GM12878 (cell line): ENCODE measurements at regions not wholly inside any gene's neighbourhood (a gene's known extent, or its start where the extent isn't known, plus 50 kb on each side); places are given as distances from the start of the nearest gene placed in this dataset.

Experiments
- ATAC-seq: fragments of 200-7000 bp; cut with Tn5 transposase; 3 replicates; pipeline ENCODE4 v1.9.1; 2020; ENCODE audit warnings: mild to moderate bottlenecking, moderate library complexity
- BruUV-seq: library from RNA; stranded (reverse); fragments of 400-500 nt; replicated peaks from 2 replicates; lab custom pipeline; 2021; lab: Mats Ljungman, UMichigan
- CTCF ChIA-PET: fragments of 300-600 bp; sonication (Branson Sonifier 250); formaldehyde crosslinking; extraction: SDS; loops from one replicate; lab custom pipeline; 2021; ENCODE audit warnings: inconsistent platforms; lab: Yijun Ruan, JAX
- POLR2A ChIA-PET: fragments of 350-600 bp; formaldehyde crosslinking; extraction: SDS; loops from one replicate; lab custom pipeline; 2021; ENCODE audit warnings: inconsistent platforms; lab: Charles Lee
- RAD21 ChIA-PET: fragments of 300-600 bp; sonication (Branson Sonifier 250); formaldehyde crosslinking; loops from one replicate; lab custom pipeline; 2023; ENCODE audit warnings: antibody characterized with exemption; ENCODE audit not compliant: unreplicated experiment; lab: Charles Lee
- SMC1A ChIA-PET: fragments of 300-600 bp; sonication (Branson Sonifier 250); formaldehyde crosslinking; loops from one replicate; lab custom pipeline; 2023; ENCODE audit not compliant: unreplicated experiment, uncharacterized antibody; lab: Charles Lee
- DNase-seq: peaks from one replicate; pipeline ENCODE4 v3.0.0-alpha.2; 2011; ENCODE audit warnings: low read depth, low spot score
- FAIRE-seq: peaks from 3 replicates; lab custom pipeline; 2011; peaks lifted over from hg19 to GRCh38; lab: Jason Lieb, UNC
- H2AFZ ChIP-seq: 2 replicates; pipeline ENCODE4 v1.6.0; 2011; ENCODE audit warnings: low read depth, low read length, control low read depth; ENCODE audit not compliant: control insufficient read depth
- H3K27ac ChIP-seq: 2 replicates; pipeline ENCODE4 v1.5.1; 2011; ENCODE audit warnings: control low read depth; ENCODE audit not compliant: control insufficient read depth, insufficient read depth
- H3K27me3 ChIP-seq, 2 experiments: replicated peaks in 1 of 2; 2 replicates each; pipeline versions ENCODE4 v1.6.0 to v1.6.1; 2011; ENCODE audit warnings: low read length in 1 of 2; ENCODE audit not compliant: control insufficient read depth in 2 of 2, insufficient read depth in 2 of 2
- H3K36me3 ChIP-seq, 2 experiments: 2 replicates each; pipeline ENCODE4 v1.5.1; 2011; ENCODE audit warnings: low read length in 1 of 2; ENCODE audit not compliant: control insufficient read depth in 2 of 2, insufficient read depth in 2 of 2
- H3K4me1 ChIP-seq: 2 replicates; pipeline ENCODE4 v1.6.1; 2011; ENCODE audit warnings: mild to moderate bottlenecking, low read length, moderate library complexity, mixed read lengths; ENCODE audit not compliant: control insufficient read depth, insufficient read depth
- H3K4me2 ChIP-seq: 2 replicates; pipeline ENCODE4 v1.6.0; 2011; ENCODE audit warnings: control low read depth; ENCODE audit not compliant: control insufficient read depth, insufficient read depth
- H3K4me3 ChIP-seq: fragments of 200-600 bp; sonication (generic); 2 replicates; pipeline ENCODE4 v1.5.1; 2016
- H3K79me2 ChIP-seq: 2 replicates; pipeline ENCODE4 v1.6.0; 2011; ENCODE audit warnings: low read length; ENCODE audit not compliant: control insufficient read depth, insufficient read depth
- H3K9ac ChIP-seq: 2 replicates; pipeline ENCODE4 v1.8.0; 2011; ENCODE audit warnings: low read length, control low read depth, mixed read lengths; ENCODE audit not compliant: control insufficient read depth, insufficient read depth
- H3K9me3 ChIP-seq: replicated peaks from 3 replicates; pipeline ENCODE4 v1.5.1; 2011; ENCODE audit warnings: mild to moderate bottlenecking, low read length; ENCODE audit not compliant: control insufficient read depth, insufficient read depth
- H4K20me1 ChIP-seq: 2 replicates; pipeline ENCODE4 v1.6.0; 2011; ENCODE audit not compliant: control insufficient read depth, insufficient read depth
- CBX5 ChIP-seq: sonication (generic); IDR thresholded peaks from 2 replicates; pipeline ENCODE4 v1.6.1; 2016; ENCODE audit warnings: low read depth, moderate library complexity, mild to moderate bottlenecking, inconsistent platforms
- CEBPB ChIP-seq, 2 experiments: fragments of 150-350 bp in 1 of 2; IDR thresholded peaks; 2 replicates each; pipeline ENCODE4 v1.6.1; 2012 to 2014; ENCODE audit warnings: low read depth in 2 of 2, low read length in 2 of 2, borderline replicate concordance in 1 of 2, inconsistent platforms in 1 of 2
- CREB1 ChIP-seq: IDR thresholded peaks from 2 replicates; pipeline ENCODE4 v1.6.1; 2012; ENCODE audit warnings: low read depth, mild to moderate bottlenecking, inconsistent platforms
- HCFC1 ChIP-seq: fragments of 150-350 bp; IDR thresholded peaks from 2 replicates; pipeline ENCODE4 v1.6.1; 2014; ENCODE audit warnings: low read length
- MTA3 ChIP-seq: IDR thresholded peaks from 2 replicates; pipeline ENCODE4 v1.6.1; 2012; ENCODE audit warnings: low read length, inconsistent platforms, borderline replicate concordance
- SIN3A ChIP-seq: IDR thresholded peaks from 2 replicates; pipeline ENCODE4 v1.6.1; 2012; ENCODE audit warnings: low read depth, low read length, improper control_type of control experiment
- WRNIP1 ChIP-seq: IDR thresholded peaks from 2 replicates; pipeline ENCODE4 v1.6.1; 2011; ENCODE audit warnings: low read depth, low read length, improper control_type of control experiment, borderline replicate concordance
- ZNF592 ChIP-seq: fragments of 450-650 bp; IDR thresholded peaks from 2 replicates; pipeline ENCODE4 v1.6.1; 2017; ENCODE audit warnings: mild to moderate bottlenecking, moderate library complexity
- WGBS: methylation state at CpG from one replicate; pipeline ENCODE4 v1.1.6; 2016; ENCODE audit warnings: low lambda C conversion rate; ENCODE audit not compliant: insufficient replicate concordance, insufficient coverage; ENCODE audit errors: missing lambda C conversion rate; 5-methylcytosine and 5-hydroxymethylcytosine counted together
- in situ Hi-C: fragments of 300-500 bp; cut with MboI; formaldehyde crosslinking; loops from 9 replicates; pipeline ENCODE4 v1.14.3; 2018; ENCODE audit warnings: mixed read lengths
- intact Hi-C: fragments of 100-400 bp; cut with micrococcal nuclease; formaldehyde crosslinking; loops from one replicate; pipeline ENCODE4 v1.14.2; 2022; ENCODE audit not compliant: unreplicated experiment
- TF ChIP-seq, protein P1 (sequence below): IDR thresholded peaks from 2 replicates; pipeline ENCODE4 v1.6.1; 2012; ENCODE audit warnings: low read depth, low read length, improper control_type of control experiment

DNA sequence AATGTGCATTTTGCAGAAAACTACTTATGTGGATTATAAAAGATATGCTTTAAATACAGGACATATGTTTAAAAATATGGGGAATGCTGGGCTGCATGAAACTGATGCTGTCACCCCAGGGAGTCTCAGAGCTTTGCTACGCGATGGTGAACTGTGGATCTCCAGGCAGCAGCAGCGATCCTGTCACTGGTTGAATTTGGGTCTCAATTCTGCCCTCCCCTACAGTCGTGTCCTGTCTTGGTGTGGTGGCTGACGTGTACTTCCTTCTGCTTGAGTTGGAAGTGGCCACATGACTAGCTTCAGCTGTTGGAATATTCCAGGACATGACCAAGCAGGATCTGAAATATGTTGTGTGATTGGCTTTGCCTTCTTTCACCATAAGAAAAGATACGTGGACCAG lies 222.9 kb upstream of the AJAP1 start:
- no peaks in the 10 kb centered on the region for H3K36me3 ChIP-seq
- TF ChIP-seq CREB1 (no peak), ZNF592 (no peak), MTA3 (no peak), WRNIP1 (no peak), HCFC1 (no peak), CBX5 (no peak), SIN3A (no peak), CEBPB (IDR thresholded peaks at IDR 0.05; ENCODE audit: borderline replicate concordance in 1 of 2, low read depth in 2 of 2, low read length in 2 of 2) (no peak)
- TF ChIP-seq, protein P1, sequence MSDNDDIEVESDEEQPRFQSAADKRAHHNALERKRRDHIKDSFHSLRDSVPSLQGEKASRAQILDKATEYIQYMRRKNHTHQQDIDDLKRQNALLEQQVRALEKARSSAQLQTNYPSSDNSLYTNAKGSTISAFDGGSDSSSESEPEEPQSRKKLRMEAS: no peak
- POLR2A ChIA-PET: no interaction called here
- no TSS peak for BruUV-seq
- WGBS: 15% methylated on average over 6 of the region's 6 CpGs
- no peak overlapping the region for H3K9ac ChIP-seq
- RAD21 ChIA-PET: no interaction called here
- H3K4me2 ChIP-seq: no peak overlapping the region
- H3K9me3 ChIP-seq: no peaks in the 10 kb centered on the region; the same call in 2 of the 3 replicates
- H4K20me1 ChIP-seq: no peaks in the 10 kb centered on the region
- no peaks in the 10 kb centered on the region for H3K27me3 ChIP-seq
- SMC1A ChIA-PET: no interaction called here
- H2AFZ ChIP-seq: no peak overlapping the region
- no peak for DNase-seq
- intact Hi-C loops (no loop called here), in situ Hi-C loops (no loop called here)
- no peaks in the 10 kb centered on the region for H3K79me2 ChIP-seq
- CTCF ChIA-PET: no interaction called here
- no peak for FAIRE-seq
- no peak overlapping the region for H3K27ac ChIP-seq
- no peak for ATAC-seq
- no peaks in the 10 kb centered on the region for H3K4me1 ChIP-seq
- no peak overlapping the region for H3K4me3 ChIP-seq
